NCI-H1092 treated with DMSO at 0.1 percent for 48 hours (cell line): ENCODE measurements at regions not wholly inside any gene's neighbourhood (a gene's known extent, or its start where the extent isn't known, plus 50 kb on each side); places are given as distances from the start of the nearest gene placed in this dataset.

Experiments used
- DNase-seq: peaks from one replicate; lab custom pipeline; 2025; lab: John Stamatoyannopoulos, UW

DNA sequence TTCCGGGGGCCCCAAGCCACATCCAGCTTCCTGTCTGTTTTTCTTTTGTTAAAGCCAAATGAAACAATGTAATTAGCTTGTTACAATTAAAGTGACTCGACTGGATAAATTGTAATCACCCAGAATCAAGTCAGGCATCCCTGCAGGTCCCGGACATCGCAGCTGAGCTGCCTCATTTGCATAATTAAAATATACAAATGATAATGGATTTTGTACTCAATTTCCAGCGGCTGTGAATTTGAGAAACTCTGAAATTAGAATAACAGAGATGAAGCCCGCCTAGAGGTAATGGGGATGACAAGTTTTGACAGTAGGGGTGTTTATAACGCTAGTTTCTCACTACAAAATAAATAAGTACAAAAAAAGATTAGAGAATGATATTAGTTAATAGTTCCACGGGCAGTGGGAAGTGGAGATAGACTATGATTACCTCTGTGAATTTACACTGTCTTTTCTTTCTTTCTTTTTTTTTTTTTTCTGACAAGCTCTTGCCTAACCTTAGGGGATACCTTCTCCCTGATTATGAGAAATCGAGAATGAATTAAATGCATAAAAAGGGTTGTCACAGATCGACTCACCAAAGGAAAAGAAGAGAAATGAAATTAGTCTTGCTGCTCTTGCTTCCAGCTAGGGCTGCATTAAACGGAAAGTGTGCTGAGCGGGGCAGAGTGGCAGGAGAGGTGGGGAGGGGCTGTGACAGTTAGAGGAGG is 82.6 kb upstream of the SKOR2 start:
- DNase-seq = no peak

- no peak for DNase-seq
These were observed 80.2 kb upstream of the SKOR2 start for GRCh38 chr18:47331641-47332040.

- no peak for DNase-seq
These were observed 79.6 kb upstream of the SKOR2 start for GRCh38 chr18:47331026-47331425.

DNA sequence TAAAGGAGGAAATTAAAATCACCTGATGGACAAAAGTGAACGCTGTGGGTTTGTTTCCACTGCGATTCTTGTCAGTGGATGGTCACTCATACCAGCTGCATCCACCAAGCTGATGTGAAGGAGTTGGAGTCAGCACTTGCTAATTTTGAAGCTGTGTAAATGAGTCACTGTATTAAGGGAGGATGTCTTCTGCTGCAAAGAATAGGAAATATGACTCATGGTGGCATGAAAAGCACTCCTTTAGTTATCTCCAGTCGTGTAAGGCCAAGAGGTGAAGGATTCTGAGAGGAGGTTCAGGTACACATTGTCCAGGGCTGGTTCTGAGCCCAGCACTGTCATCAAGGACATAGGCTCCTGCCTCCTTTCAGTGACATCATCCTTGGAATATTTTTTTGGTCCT is 71.7 kb upstream of the SKOR2 start:
- DNase-seq = no peak

DNA sequence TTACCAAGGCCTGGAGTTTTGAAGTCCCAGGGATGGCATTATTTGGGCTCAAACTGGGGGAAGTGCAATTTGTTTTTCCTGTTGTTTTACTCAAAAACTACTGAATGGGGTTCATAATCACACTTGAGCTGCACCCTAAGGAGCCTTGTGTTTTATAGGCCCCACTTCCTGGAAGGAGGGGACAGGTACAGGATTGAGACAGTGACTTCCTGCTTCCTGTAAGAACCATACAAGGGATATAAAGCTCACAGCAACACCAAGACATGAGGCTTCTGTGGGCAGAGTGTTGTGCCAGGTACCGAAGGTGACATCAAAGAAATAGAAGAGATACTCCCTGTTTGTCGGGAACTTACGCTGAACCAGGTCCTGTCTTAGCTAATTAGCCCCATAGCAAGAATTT is 70.4 kb upstream of the SKOR2 start:
- no peak for DNase-seq

- no peak for DNase-seq
These were observed 66.5 kb upstream of the SKOR2 start for GRCh38 chr18:47317824-47318508.

- no peak for DNase-seq
These were observed 65.5 kb upstream of the SKOR2 start for GRCh38 chr18:47316924-47317323.

GRCh38 chr18:47313901-47314300 is 62.4 kb upstream of the SKOR2 start:
- no peak for DNase-seq

- no peak for DNase-seq
These were observed 60.1 kb upstream of the SKOR2 start for GRCh38 chr18:47311585-47311984.
